ENCODE measurements at regions not wholly inside any gene's neighbourhood (a gene's known extent, or its start where the extent isn't known, plus 50 kb on each side); places are given as distances from the start of the nearest gene placed in this dataset.

GRCh38 chr18:74006143-74006542 lies 141.5 kb downstream of the FBXO15 start:
- TF ChIP-seq EZH2 (IDR thresholded peaks at IDR 0.05) (no peak), POLR2A (IDR thresholded peaks at IDR 0.05; ENCODE audit: borderline replicate concordance, extremely low read depth, insufficient read depth, insufficient read length) (no peak), ZBTB33 (IDR thresholded peaks at IDR 0.05; ENCODE audit: extremely low read depth, insufficient replicate concordance, low read length) (no peak), CTCF (IDR thresholded peaks at IDR 0.05 in 2 of 3, conservative IDR thresholded peaks at IDR 0.05 in 1 of 3; ENCODE audit: borderline replicate concordance in 1 of 3, insufficient read depth in 1 of 3, low read depth in 2 of 3, low read length in 2 of 3) (no peak), TCF7L2 (IDR thresholded peaks at IDR 0.05; ENCODE audit: borderline replicate concordance, extremely low read depth, insufficient read depth, insufficient read length) (no peak), REST (IDR thresholded peaks at IDR 0.05; ENCODE audit: low read depth) (no peak), RAD21 (IDR thresholded peaks at IDR 0.05; ENCODE audit: low read depth) (no peak), POLR2AphosphoS5 (IDR thresholded peaks at IDR 0.05; ENCODE audit: low read depth, low read length) (no peak)
